OCI-LY7 (cell line): ENCODE measurements at regions not wholly inside any gene's neighbourhood (a gene's known extent, or its start where the extent isn't known, plus 50 kb on each side); places are given as distances from the start of the nearest gene placed in this dataset.
A peak's percentile ranks its signal among the peaks of the same experiment; 100 is the strongest.

Experiments
- BruUV-seq: library from RNA; stranded (reverse); fragments of 400-500 nt; replicated peaks from 2 replicates; lab custom pipeline; 2021; lab: Mats Ljungman, UMichigan
- CTCF ChIA-PET: fragments of 300-600 bp; sonication (Branson Sonifier 250); formaldehyde crosslinking; loops from one replicate; lab custom pipeline; 2022; ENCODE audit warnings: antibody characterized with exemption; ENCODE audit not compliant: unreplicated experiment; lab: Charles Lee
- POLR2A ChIA-PET: fragments of 300-600 bp; sonication (Branson Sonifier 250); formaldehyde crosslinking; loops from one replicate; lab custom pipeline; 2022; ENCODE audit warnings: antibody characterized with exemption; lab: Charles Lee
- DNase-seq: peaks from one replicate; pipeline ENCODE4 v3.0.0-alpha.2; 2015; ENCODE audit warnings: low spot score
- H2AFZ ChIP-seq: fragments of 200-600 bp; sonication (generic), shearing (Covaris generic); 2 replicates; pipeline ENCODE4 v1.6.1; 2014; ENCODE audit warnings: mild to moderate bottlenecking, antibody characterized with exemption, low read length, moderate library complexity
- H3K27ac ChIP-seq: fragments of 200-600 bp; sonication (generic); 2 replicates; pipeline ENCODE4 v1.5.1; 2014; ENCODE audit warnings: mixed run types, low read depth, mild to moderate bottlenecking, moderate library complexity, low read length, inconsistent platforms; ENCODE audit not compliant: poor library complexity, severe bottlenecking
- H3K36me3 ChIP-seq: fragments of 200-600 bp; sonication (generic); 2 replicates; pipeline ENCODE4 v1.6.1; 2014; ENCODE audit warnings: mild to moderate bottlenecking, antibody characterized with exemption, low read length, moderate library complexity, mixed read lengths; ENCODE audit not compliant: insufficient read depth
- H3K4me1 ChIP-seq: fragments of 200-600 bp; sonication (generic); 2 replicates; pipeline ENCODE4 v1.5.1; 2014; ENCODE audit warnings: mild to moderate bottlenecking, low read length; ENCODE audit not compliant: insufficient read depth, poor library complexity, severe bottlenecking
- H3K4me2 ChIP-seq: fragments of 200-600 bp; sonication (generic); 2 replicates; pipeline ENCODE4 v1.6.1; 2014; ENCODE audit warnings: mild to moderate bottlenecking, low read length
- H3K4me3 ChIP-seq: fragments of 200-600 bp; sonication (generic); 2 replicates; pipeline ENCODE4 v1.5.1; 2014; ENCODE audit warnings: mild to moderate bottlenecking, low read depth, low read length; ENCODE audit not compliant: poor library complexity, severe bottlenecking
- H3K79me2 ChIP-seq: fragments of 200-600 bp; sonication (generic); 2 replicates; pipeline ENCODE4 v1.6.1; 2016; ENCODE audit warnings: low read depth, mild to moderate bottlenecking, low read length, moderate library complexity, mixed read lengths; ENCODE audit not compliant: insufficient read depth
- H3K9me2 ChIP-seq: fragments of 200-600 bp; sonication (generic); 2 replicates; pipeline ENCODE4 v1.6.1; 2016; ENCODE audit warnings: mild to moderate bottlenecking, low read length, mixed read lengths; ENCODE audit not compliant: insufficient read depth
- H3K9me3 ChIP-seq: fragments of 200-600 bp; sonication (generic); 2 replicates; pipeline ENCODE4 v1.6.1; 2014; ENCODE audit warnings: mild to moderate bottlenecking, mixed run types, low read length, mixed read lengths
- H4K20me1 ChIP-seq: fragments of 200-600 bp; sonication (generic); 2 replicates; pipeline ENCODE4 v1.6.1; 2014; ENCODE audit warnings: mild to moderate bottlenecking, antibody characterized with exemption, low read length, moderate library complexity, mixed read lengths; ENCODE audit not compliant: insufficient read depth
- CTCF ChIP-seq: fragments of 200-600 bp; sonication (generic); conservative IDR thresholded peaks from 2 replicates; pipeline ENCODE4 v1.5.1; 2014; ENCODE audit warnings: mild to moderate bottlenecking, antibody characterized with exemption, low read length, moderate library complexity, mixed read lengths
- EZH2phosphoT487 ChIP-seq: fragments of 200-600 bp; sonication (generic); IDR thresholded peaks from 2 replicates; pipeline ENCODE4 v1.6.1; 2018; ENCODE audit warnings: low read depth, borderline replicate concordance, mild to moderate bottlenecking, mixed run types, antibody characterized with exemption, low read length, moderate library complexity, mixed read lengths
- intact Hi-C: fragments of 100-400 bp; cut with micrococcal nuclease; formaldehyde crosslinking; loops from one replicate; pipeline ENCODE4 v1.10.0; 2022; ENCODE audit not compliant: unreplicated experiment

GRCh38 chr7:142460402-142461117, 202.7 kb upstream of the PRSS58 start:
- no peaks in the 10 kb centered on the region for H3K79me2 ChIP-seq
- H3K9me3 ChIP-seq, result no peaks in the 10 kb centered on the region
- TF ChIP-seq CTCF, result no peak
- TF ChIP-seq EZH2phosphoT487, result no peak
- BruUV-seq, result no TSS peak
- H3K4me1 ChIP-seq, result peaks cover 5% of the 10 kb centered on the region
- no peaks in the 10 kb centered on the region for H4K20me1 ChIP-seq
- no peak overlapping the region for H2AFZ ChIP-seq
- H3K27ac ChIP-seq, result no peak overlapping the region
- H3K4me2 ChIP-seq, result no peak overlapping the region
- H3K36me3 ChIP-seq, result no peaks in the 10 kb centered on the region
- no peak for DNase-seq
- POLR2A ChIA-PET, result no interaction called here
- CTCF ChIA-PET, result interaction anchor here (1.0 kb wide), 1 partner anchor 22 kb away, joined by 3 read pairs; no protein-coding TSS in a partner anchor
- no peaks in the 10 kb centered on the region for H3K9me2 ChIP-seq
- intact Hi-C loops, result loop anchor here (5.0 kb wide), 1 partner anchor 62 kb away; no protein-coding TSS in a partner anchor
- H3K4me3 ChIP-seq, result no peak overlapping the region

- Histone ChIP-seq H3K4me3 (no peak overlapping the region), H2AFZ (no peak overlapping the region), H3K4me1 (peaks cover 5% of the 10 kb centered on the region), H3K36me3 (no peaks in the 10 kb centered on the region), H3K4me2 (no peak overlapping the region), H3K27ac (no peak overlapping the region), H4K20me1 (no peaks in the 10 kb centered on the region), H3K9me2 (no peaks in the 10 kb centered on the region), H3K9me3 (no peaks in the 10 kb centered on the region), H3K79me2 (no peaks in the 10 kb centered on the region)
- intact Hi-C loops, result no loop called here
- CTCF ChIA-PET, result no interaction called here
- POLR2A ChIA-PET, result interaction anchor here (0.8 kb wide), 1 partner anchor 16 kb away, joined by 3 read pairs; no protein-coding TSS in a partner anchor
- DNase-seq, result peak; percentile 51
- BruUV-seq, result no TSS peak
- TF ChIP-seq CTCF (peak; percentile 87), EZH2phosphoT487 (no peak)
Measured at GRCh38 chr7:142459551-142459963, 201.7 kb upstream of the PRSS58 start.

GRCh38 chr7:142457146-142457703, 199.4 kb upstream of the PRSS58 start:
- CTCF ChIA-PET, result interaction anchor here (0.6 kb wide), 1 partner anchor 226 kb away, joined by 4 read pairs; no protein-coding TSS in a partner anchor
- no peaks in the 10 kb centered on the region for H3K9me3 ChIP-seq
- no TSS peak for BruUV-seq
- TF ChIP-seq EZH2phosphoT487, result no peak
- no peak for TF ChIP-seq CTCF
- H4K20me1 ChIP-seq, result no peaks in the 10 kb centered on the region
- no peak overlapping the region for H2AFZ ChIP-seq
- no peak for DNase-seq
- POLR2A ChIA-PET, result no interaction called here
- no peak overlapping the region for H3K27ac ChIP-seq
- H3K36me3 ChIP-seq, result no peaks in the 10 kb centered on the region
- H3K79me2 ChIP-seq, result no peaks in the 10 kb centered on the region
- H3K4me3 ChIP-seq, result no peak overlapping the region
- no peak overlapping the region for H3K4me2 ChIP-seq
- intact Hi-C loops, result no loop called here
- no peaks in the 10 kb centered on the region for H3K4me1 ChIP-seq
- H3K9me2 ChIP-seq, result no peaks in the 10 kb centered on the region
